ENCODE measurements at regions not wholly inside any gene's neighbourhood (a gene's known extent, or its start where the extent isn't known, plus 50 kb on each side); places are given as distances from the start of the nearest gene placed in this dataset.

DNA sequence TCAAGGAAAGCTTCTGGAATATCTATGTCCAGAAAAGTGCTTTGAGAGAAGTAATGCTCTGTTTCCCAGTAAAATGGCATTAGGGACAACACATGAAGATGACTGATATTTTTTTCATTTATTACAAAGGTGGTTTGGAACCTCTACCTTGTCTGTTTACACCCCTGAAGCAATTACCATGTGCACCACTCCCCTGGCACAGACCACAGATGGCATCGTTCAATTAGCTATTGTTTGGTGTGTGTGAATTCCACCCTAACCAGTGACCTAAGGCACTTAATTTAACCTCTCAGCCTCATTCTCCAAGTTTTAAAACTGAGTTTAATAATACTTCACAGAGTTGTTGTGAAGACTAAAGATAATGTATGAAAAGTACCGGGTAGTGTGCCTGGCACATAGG is 127.6 kb upstream of the BMAL1 start:
- TF ChIP-seq, protein P1, sequence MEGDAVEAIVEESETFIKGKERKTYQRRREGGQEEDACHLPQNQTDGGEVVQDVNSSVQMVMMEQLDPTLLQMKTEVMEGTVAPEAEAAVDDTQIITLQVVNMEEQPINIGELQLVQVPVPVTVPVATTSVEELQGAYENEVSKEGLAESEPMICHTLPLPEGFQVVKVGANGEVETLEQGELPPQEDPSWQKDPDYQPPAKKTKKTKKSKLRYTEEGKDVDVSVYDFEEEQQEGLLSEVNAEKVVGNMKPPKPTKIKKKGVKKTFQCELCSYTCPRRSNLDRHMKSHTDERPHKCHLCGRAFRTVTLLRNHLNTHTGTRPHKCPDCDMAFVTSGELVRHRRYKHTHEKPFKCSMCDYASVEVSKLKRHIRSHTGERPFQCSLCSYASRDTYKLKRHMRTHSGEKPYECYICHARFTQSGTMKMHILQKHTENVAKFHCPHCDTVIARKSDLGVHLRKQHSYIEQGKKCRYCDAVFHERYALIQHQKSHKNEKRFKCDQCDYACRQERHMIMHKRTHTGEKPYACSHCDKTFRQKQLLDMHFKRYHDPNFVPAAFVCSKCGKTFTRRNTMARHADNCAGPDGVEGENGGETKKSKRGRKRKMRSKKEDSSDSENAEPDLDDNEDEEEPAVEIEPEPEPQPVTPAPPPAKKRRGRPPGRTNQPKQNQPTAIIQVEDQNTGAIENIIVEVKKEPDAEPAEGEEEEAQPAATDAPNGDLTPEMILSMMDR (conservative IDR thresholded peaks at IDR 0.05 in 1 of 2, IDR thresholded peaks at IDR 0.05 in 1 of 2; ENCODE audit: low read depth in 1 of 2, low read length in 2 of 2) = no peak
- TF ChIP-seq EZH2 (IDR thresholded peaks at IDR 0.05; ENCODE audit: low read length, missing control alignments) = no peak

Measured in fibroblast of lung (primary cell).